NCI-H748 (cell line): ENCODE measurements at regions not wholly inside any gene's neighbourhood (a gene's known extent, or its start where the extent isn't known, plus 50 kb on each side); places are given as distances from the start of the nearest gene placed in this dataset.

Experiments
- DNase-seq: peaks from one replicate; lab custom pipeline; 2025; ENCODE audit not compliant: unreplicated experiment; lab: John Stamatoyannopoulos, UW

- DNase-seq = no peak
Measured at GRCh38 chr10:128369101-128369650, 243.0 kb upstream of the MKI67 start.

GRCh38 chr10:128373071-128373749, 247.0 kb upstream of the MKI67 start:
- DNase-seq = no peak

- DNase-seq = no peak
Measured at GRCh38 chr10:128373831-128374230, 247.6 kb upstream of the MKI67 start.

GRCh38 chr10:128375171-128375570, 248.9 kb upstream of the MKI67 start:
- no peak for DNase-seq

GRCh38 chr10:128377364-128377987, 251.3 kb upstream of the MKI67 start:
- peak; percentile 8 for DNase-seq

GRCh38 chr10:128377988-128378387, 251.8 kb upstream of the MKI67 start:
- no peak for DNase-seq

GRCh38 chr10:128380946-128381345, 254.7 kb upstream of the MKI67 start:
- DNase-seq = no peak

- peak; percentile 10 for DNase-seq
Measured at GRCh38 chr10:128382225-128382624, 256.0 kb upstream of the MKI67 start.

- DNase-seq = no peak
Measured at GRCh38 chr10:128384831-128385230, 258.6 kb upstream of the MKI67 start.

GRCh38 chr10:128386231-128386630, 260.0 kb upstream of the MKI67 start:
- DNase-seq = no peak

- no peak for DNase-seq
Measured at GRCh38 chr10:128386816-128387604, 260.8 kb upstream of the MKI67 start.

- no peak for DNase-seq
Measured at GRCh38 chr10:128390596-128390995, 264.4 kb upstream of the MKI67 start.

- DNase-seq = no peak
Measured at GRCh38 chr10:128393546-128393945, 267.3 kb upstream of the MKI67 start.

- DNase-seq = no peak
Measured at GRCh38 chr10:128398118-128398517, 271.9 kb upstream of the MKI67 start.

- no peak for DNase-seq
Measured at GRCh38 chr10:128398999-128399398, 272.8 kb upstream of the MKI67 start.

- peak; percentile 64 for DNase-seq
Measured at GRCh38 chr10:128400564-128400963, 274.3 kb upstream of the MKI67 start.

GRCh38 chr10:128405450-128405849, 279.2 kb upstream of the MKI67 start:
- DNase-seq = no peak

- no peak for DNase-seq
Measured at GRCh38 chr10:128411643-128412042, 285.4 kb upstream of the MKI67 start.

- no peak for DNase-seq
Measured at GRCh38 chr10:128414568-128414967, 288.3 kb upstream of the MKI67 start.

- no peak for DNase-seq
Measured at GRCh38 chr10:128416231-128416630, 290.0 kb upstream of the MKI67 start.

- DNase-seq = no peak
Measured at GRCh38 chr10:128417826-128418225, 291.6 kb upstream of the MKI67 start.

GRCh38 chr10:128418819-128419218, 292.6 kb upstream of the MKI67 start:
- no peak for DNase-seq
